ENCODE measurements at regions not wholly inside any gene's neighbourhood (a gene's known extent, or its start where the extent isn't known, plus 50 kb on each side); places are given as distances from the start of the nearest gene placed in this dataset.

DNA sequence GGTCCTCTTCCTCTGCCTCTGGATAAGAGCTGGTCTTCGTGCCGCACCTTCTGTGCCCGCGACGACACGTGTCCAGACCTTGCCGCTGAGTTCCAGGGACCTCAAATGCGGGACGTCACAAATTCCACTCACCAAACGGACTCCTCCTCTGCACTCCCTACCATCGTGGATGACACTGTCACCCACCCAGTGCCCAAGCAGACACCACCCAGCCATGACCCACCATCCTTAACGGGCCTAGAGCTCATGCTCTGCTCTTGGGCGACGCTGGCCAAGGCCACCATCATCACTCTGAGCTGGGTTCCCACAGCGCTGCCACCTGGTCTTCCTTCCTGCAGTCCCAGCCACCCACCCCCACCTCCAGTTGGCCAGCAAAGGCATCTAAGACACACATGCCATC, 96.4 kb upstream of the RPL38 start:
- TF ChIP-seq, protein P1, sequence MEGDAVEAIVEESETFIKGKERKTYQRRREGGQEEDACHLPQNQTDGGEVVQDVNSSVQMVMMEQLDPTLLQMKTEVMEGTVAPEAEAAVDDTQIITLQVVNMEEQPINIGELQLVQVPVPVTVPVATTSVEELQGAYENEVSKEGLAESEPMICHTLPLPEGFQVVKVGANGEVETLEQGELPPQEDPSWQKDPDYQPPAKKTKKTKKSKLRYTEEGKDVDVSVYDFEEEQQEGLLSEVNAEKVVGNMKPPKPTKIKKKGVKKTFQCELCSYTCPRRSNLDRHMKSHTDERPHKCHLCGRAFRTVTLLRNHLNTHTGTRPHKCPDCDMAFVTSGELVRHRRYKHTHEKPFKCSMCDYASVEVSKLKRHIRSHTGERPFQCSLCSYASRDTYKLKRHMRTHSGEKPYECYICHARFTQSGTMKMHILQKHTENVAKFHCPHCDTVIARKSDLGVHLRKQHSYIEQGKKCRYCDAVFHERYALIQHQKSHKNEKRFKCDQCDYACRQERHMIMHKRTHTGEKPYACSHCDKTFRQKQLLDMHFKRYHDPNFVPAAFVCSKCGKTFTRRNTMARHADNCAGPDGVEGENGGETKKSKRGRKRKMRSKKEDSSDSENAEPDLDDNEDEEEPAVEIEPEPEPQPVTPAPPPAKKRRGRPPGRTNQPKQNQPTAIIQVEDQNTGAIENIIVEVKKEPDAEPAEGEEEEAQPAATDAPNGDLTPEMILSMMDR (IDR thresholded peaks at IDR 0.05), result no peak
- TF ChIP-seq POLR2A (IDR thresholded peaks at IDR 0.05) (no peak), EP300 (IDR thresholded peaks at IDR 0.05) (no peak)

All from tibial nerve (tissue), 4 donors.